Endothelial cell of umbilical vein (primary cell): ENCODE measurements at regions not wholly inside any gene's neighbourhood (a gene's known extent, or its start where the extent isn't known, plus 50 kb on each side); places are given as distances from the start of the nearest gene placed in this dataset.
A peak's percentile ranks its signal among the peaks of the same experiment; 100 is the strongest.

Experiments
- BruUV-seq: library from RNA; stranded (reverse); fragments of 400-500 nt; replicated peaks from 2 replicates; lab custom pipeline; 2021; lab: Mats Ljungman, UMichigan
- CTCF ChIA-PET: fragments of 300-600, 350-600 bp; sonication (Branson Sonifier 250); formaldehyde crosslinking; loops from one replicate; lab custom pipeline; 2021; ENCODE audit warnings: antibody characterized with exemption, inconsistent platforms; lab: Charles Lee
- POLR2A ChIA-PET: fragments of 300-600, 350-600 bp; sonication (Branson Sonifier 250); formaldehyde crosslinking; loops from one replicate; lab custom pipeline; 2021; ENCODE audit warnings: antibody characterized with exemption, inconsistent platforms; lab: Charles Lee
- DNase-seq: peaks from one replicate; pipeline ENCODE4 v3.0.0-alpha.2; 2011; ENCODE audit warnings: low read depth, low spot score
- FAIRE-seq: peaks from 2 replicates; lab custom pipeline; 2011; peaks lifted over from hg19 to GRCh38; lab: Jason Lieb, UNC
- H2AFZ ChIP-seq: 2 replicates; pipeline ENCODE4 v1.6.0; 2012; ENCODE audit warnings: low read depth, low read length, control low read depth, inconsistent platforms
- H3K27ac ChIP-seq: 2 replicates; pipeline ENCODE4 v1.5.1; 2011; ENCODE audit warnings: low read depth, mild to moderate bottlenecking, control low read depth, low read length, moderate library complexity; ENCODE audit not compliant: insufficient read depth
- H3K27me3 ChIP-seq, 2 experiments: 2 replicates each; pipeline versions ENCODE4 v1.6.0 to v1.6.1; 2011; ENCODE audit warnings: low read length in 2 of 2, mixed read lengths in 1 of 2; ENCODE audit not compliant: control insufficient read depth in 2 of 2, insufficient read depth in 2 of 2
- H3K36me3 ChIP-seq, 2 experiments: 2 replicates in 1 of 2; 3 replicates in 1 of 2; pipeline ENCODE4 v1.5.1; 2011; ENCODE audit warnings: low read length in 2 of 2, mild to moderate bottlenecking in 1 of 2, moderate library complexity in 1 of 2; ENCODE audit not compliant: control insufficient read depth in 2 of 2, insufficient read depth in 2 of 2; ENCODE audit errors: extremely low read depth in 1 of 2
- H3K4me1 ChIP-seq: 3 replicates; pipeline ENCODE4 v1.5.1; 2011; ENCODE audit warnings: mild to moderate bottlenecking, low read length; ENCODE audit not compliant: control insufficient read depth, insufficient read depth; ENCODE audit errors: extremely low read depth
- H3K4me2 ChIP-seq: 2 replicates; pipeline ENCODE4 v1.6.1; 2011; ENCODE audit warnings: low read length, control low read depth, mixed read lengths; ENCODE audit not compliant: insufficient read depth
- H3K4me3 ChIP-seq, 3 experiments: fragments of 200-600 bp in 1 of 3; sonication (generic), shearing (Covaris generic) in 1 of 3; replicated peaks in 1 of 3; 2 replicates each; pipeline ENCODE4 v1.5.1; 2011 to 2016; ENCODE audit warnings: control low read depth in 3 of 3, low read length in 3 of 3, mild to moderate bottlenecking in 2 of 3, inconsistent platforms in 1 of 3, low read depth in 1 of 3, moderate library complexity in 1 of 3; ENCODE audit not compliant: insufficient read depth in 1 of 3
- H3K79me2 ChIP-seq: 2 replicates; pipeline ENCODE4 v1.6.0; 2012; ENCODE audit warnings: low read length, inconsistent platforms; ENCODE audit not compliant: control insufficient read depth, insufficient read depth
- H3K9ac ChIP-seq: replicated peaks from 2 replicates; pipeline ENCODE3; 2011; ENCODE audit warnings: low read length, control low read depth; ENCODE audit not compliant: insufficient read depth; ENCODE audit errors: extremely low read depth
- H3K9me1 ChIP-seq: replicated peaks from 3 replicates; pipeline ENCODE4 v1.6.0; 2011; ENCODE audit warnings: mild to moderate bottlenecking, low read length; ENCODE audit not compliant: control insufficient read depth, insufficient read depth; ENCODE audit errors: extremely low read depth
- H3K9me3 ChIP-seq: replicated peaks from 2 replicates; pipeline ENCODE4 v1.5.1; 2012; ENCODE audit warnings: low read length, inconsistent platforms; ENCODE audit not compliant: control insufficient read depth, insufficient read depth
- H4K20me1 ChIP-seq: replicated peaks from 2 replicates; pipeline ENCODE3; 2011; ENCODE audit warnings: mild to moderate bottlenecking, low read length; ENCODE audit not compliant: control insufficient read depth, insufficient read depth; ENCODE audit errors: extremely low read depth
- CTCF ChIP-seq, 2 donors: IDR thresholded peaks; 1 replicate in 1 of 2; 2 replicates in 1 of 2; pipeline ENCODE4 v1.5.1; 2011; ENCODE audit warnings: low read length in 2 of 2, mild to moderate bottlenecking in 2 of 2, moderate library complexity in 2 of 2, control low read depth in 1 of 2, inconsistent platforms in 1 of 2, low read depth in 1 of 2; ENCODE audit not compliant: insufficient read depth in 1 of 2; ENCODE audit errors: extremely low read depth in 1 of 2
- EZH2 ChIP-seq: IDR thresholded peaks from 2 replicates; pipeline ENCODE4 v1.6.1; 2012; ENCODE audit warnings: borderline replicate concordance, low read depth, mild to moderate bottlenecking, moderate library complexity, low read length, inconsistent platforms; ENCODE audit not compliant: severe bottlenecking
- FOS ChIP-seq: IDR thresholded peaks from 2 replicates; pipeline ENCODE4 v1.6.1; 2011; ENCODE audit warnings: mild to moderate bottlenecking, low read length, moderate library complexity, borderline replicate concordance; ENCODE audit not compliant: insufficient read depth
- GATA2 ChIP-seq: IDR thresholded peaks from 2 replicates; pipeline ENCODE4 v1.7.0; 2011; ENCODE audit warnings: low read depth, mild to moderate bottlenecking, moderate library complexity, mixed read lengths, low read length; ENCODE audit not compliant: insufficient read length, insufficient read depth
- MAX ChIP-seq: IDR thresholded peaks from 2 replicates; pipeline ENCODE4 v1.6.1; 2011; ENCODE audit not compliant: insufficient read depth, insufficient read length
- MYC ChIP-seq: IDR thresholded peaks from one replicate; pipeline ENCODE4 v1.6.1; 2011; ENCODE audit warnings: mild to moderate bottlenecking, low read depth, low read length
- POLR2A ChIP-seq: IDR thresholded peaks from 2 replicates; pipeline ENCODE4 v1.6.1; 2012; ENCODE audit warnings: low read depth, mild to moderate bottlenecking, control low read depth, low read length
- POLR2AphosphoS5 ChIP-seq: IDR thresholded peaks from 2 replicates; pipeline ENCODE4 v1.6.1; 2012; ENCODE audit warnings: low read depth, mild to moderate bottlenecking, control low read depth, low read length, moderate library complexity; ENCODE audit not compliant: insufficient read depth
- dilution Hi-C: fragments of 300-500 bp; cut with MboI; formaldehyde crosslinking; loops from one replicate; pipeline ENCODE4 v1.15.0; 2019; ENCODE audit warnings: low sequenced_read_pairs; ENCODE audit not compliant: extremely low pct_ligation_motif_present
- intact Hi-C: fragments of 100-400 bp; cut with micrococcal nuclease; formaldehyde crosslinking; loops from one replicate; pipeline ENCODE4 v1.10.0; 2022

- H3K4me2 ChIP-seq = peak overlapping the region; percentile 16
- no peak overlapping the region for H3K9ac ChIP-seq
- H4K20me1 ChIP-seq = no peaks in the 10 kb centered on the region
- H2AFZ ChIP-seq = peak overlapping the region; percentile 6
- peaks cover 23% of the 10 kb centered on the region for H3K4me1 ChIP-seq
- peaks cover 0 to 1% of the 10 kb centered on the region in 2 experiments for H3K27me3 ChIP-seq
- ChIA-PET CTCF (interaction anchor here (1.4 to 3.9 kb wide), 2 partner anchors 19 to 23 kb away, joined by 3 to 16 read pairs; no protein-coding TSS in a partner anchor), POLR2A (no interaction called here)
- no peak overlapping the region for H3K27ac ChIP-seq
- no peaks in the 10 kb centered on the region for H3K36me3 ChIP-seq
- peak; percentile 31 for FAIRE-seq
- no TSS peak for BruUV-seq
- H3K9me1 ChIP-seq = no peaks in the 10 kb centered on the region
- intact Hi-C loops = loop anchor here (5.0 kb wide), 1 partner anchor 98 kb away; no protein-coding TSS in a partner anchor
- no peak for DNase-seq
- H3K9me3 ChIP-seq = no peaks in the 10 kb centered on the region
- dilution Hi-C loops = no loop called here
- TF ChIP-seq EZH2 (no peak), POLR2AphosphoS5 (peak; percentile 25), POLR2A (no peak), FOS (peak; percentile 60)
- no peaks in the 10 kb centered on the region for H3K79me2 ChIP-seq
- H3K4me3 ChIP-seq = no peak overlapping the region
Measured at GRCh38 chr14:54310151-54310850, 86.5 kb upstream of the CDKN3 start.

DNA sequence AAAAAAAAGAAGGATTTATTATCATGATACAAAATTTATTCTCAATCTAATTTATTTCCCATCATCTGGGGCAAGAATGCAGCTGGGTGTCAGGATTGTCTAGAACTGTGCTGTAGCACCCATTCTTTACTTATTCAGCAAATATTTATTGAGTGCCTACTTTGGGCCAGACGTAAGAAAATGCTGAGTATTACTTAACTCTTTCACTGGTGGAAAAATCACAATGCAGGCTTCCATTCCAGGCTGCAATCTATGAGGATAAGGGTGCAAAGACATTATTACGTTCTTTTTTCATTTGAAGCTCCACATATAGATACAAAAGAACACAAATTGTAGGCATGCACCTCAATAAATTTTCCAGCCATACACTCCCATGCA is 86.0 kb upstream of the CDKN3 start:
- dilution Hi-C loops (no loop called here), intact Hi-C loops (loop anchor here (5.0 kb wide), 1 partner anchor 99 kb away; no protein-coding TSS in a partner anchor)
- POLR2A ChIA-PET = no interaction called here
- H3K9ac ChIP-seq = no peak overlapping the region
- TF ChIP-seq POLR2AphosphoS5 = no peak
- TF ChIP-seq CTCF (IDR thresholded peaks at IDR 0.05; ENCODE audit: extremely low read depth in 1 of 2, insufficient read depth in 1 of 2, low read depth in 1 of 2, low read length in 2 of 2) = no peak
- no peak for TF ChIP-seq MAX
- TF ChIP-seq POLR2A = no peak
- TF ChIP-seq GATA2 = no peak
- no peak for TF ChIP-seq FOS
- TF ChIP-seq MYC = no peak
- H3K36me3 ChIP-seq = no peaks in the 10 kb centered on the region
- H3K4me2 ChIP-seq = no peak overlapping the region
- H2AFZ ChIP-seq = no peak overlapping the region
- CTCF ChIA-PET = interaction anchor here (1.4 to 3.9 kb wide), 2 partner anchors 18 to 22 kb away, joined by 3 to 16 read pairs; no protein-coding TSS in a partner anchor
- H3K9me1 ChIP-seq = no peaks in the 10 kb centered on the region
- H3K27me3 ChIP-seq = no peaks in the 10 kb centered on the region
- no peak overlapping the region for H3K27ac ChIP-seq
- no TSS peak for BruUV-seq
- no peaks in the 10 kb centered on the region for H4K20me1 ChIP-seq
- FAIRE-seq = no peak
- H3K79me2 ChIP-seq = no peaks in the 10 kb centered on the region
- H3K9me3 ChIP-seq = no peaks in the 10 kb centered on the region
- H3K4me3 ChIP-seq = no peak overlapping the region
- H3K4me1 ChIP-seq = peaks cover 23% of the 10 kb centered on the region
- DNase-seq = no peak
